Kidney (tissue), 13 donors: ENCODE measurements at regions not wholly inside any gene's neighbourhood (a gene's known extent, or its start where the extent isn't known, plus 50 kb on each side); places are given as distances from the start of the nearest gene placed in this dataset.

Source experiments
- DNase-seq, 5 donors: peaks; one replicate each; pipeline ENCODE4 v3.0.0-alpha.2; 2013 to 2020
- FAIRE-seq: peaks from 2 replicates; lab custom pipeline; 2012; peaks lifted over from hg19 to GRCh38; lab: Jason Lieb, UNC
- H3K27ac ChIP-seq, 2 donors: one replicate each; pipeline ENCODE4 v1.7.0; 2013; ENCODE audit warnings: low read depth in 2 of 2, low read length in 2 of 2, inconsistent platforms in 1 of 2
- H3K27me3 ChIP-seq: one replicate; pipeline ENCODE4 v1.7.1; 2013; ENCODE audit warnings: low read length, inconsistent platforms; ENCODE audit not compliant: control insufficient read depth, insufficient read depth
- H3K36me3 ChIP-seq, 3 donors: one replicate each; pipeline versions ENCODE4 v1.7.0 to v1.7.1; 2013; ENCODE audit warnings: low read length in 3 of 3, control low read depth in 1 of 3, inconsistent platforms in 1 of 3; ENCODE audit not compliant: insufficient read depth in 3 of 3, control insufficient read depth in 2 of 3
- H3K4me1 ChIP-seq, 3 donors: one replicate each; pipeline versions ENCODE4 v1.7.0 to v1.7.1; 2013; ENCODE audit warnings: low read length in 3 of 3, inconsistent platforms in 1 of 3, low read depth in 1 of 3; ENCODE audit not compliant: control insufficient read depth in 2 of 3, insufficient read depth in 2 of 3
- H3K4me3 ChIP-seq, 3 donors: one replicate each; pipeline versions ENCODE4 v1.7.0 to v1.8.1; 2013; ENCODE audit warnings: low read length in 3 of 3, control low read depth in 1 of 3, inconsistent platforms in 1 of 3
- H3K9ac ChIP-seq, 3 donors: one replicate each; pipeline versions ENCODE4 v1.7.0 to v1.7.1; 2013; ENCODE audit warnings: low read length in 3 of 3, control low read depth in 1 of 3, inconsistent platforms in 1 of 3
- H3K9me3 ChIP-seq, 3 donors: one replicate each; pipeline versions ENCODE4 v1.7.0 to v1.7.1; 2013; ENCODE audit warnings: low read length in 3 of 3, control low read depth in 1 of 3, inconsistent platforms in 1 of 3; ENCODE audit not compliant: control insufficient read depth in 2 of 3, insufficient read depth in 1 of 3
- CTCF ChIP-seq: IDR thresholded peaks from 3 replicates; pipeline ENCODE4 v1.5.1; 2012; ENCODE audit warnings: mild to moderate bottlenecking, moderate library complexity, borderline replicate concordance; ENCODE audit not compliant: insufficient read depth; ENCODE audit errors: extremely low read depth
- intact Hi-C: fragments of 100-400 bp; cut with DNase I; formaldehyde crosslinking; loops from one replicate; pipeline ENCODE4 v1.11.1; 2022
- donor health status: control.
- donor health status: control.
- donor health status: control.
- donor health status: control.
- donor health status: control.
- donor health status: DM: yes; HTN: yes; CAD: no.
- donor health status: Normal renal cell carcinoma (clear cell type).

DNA sequence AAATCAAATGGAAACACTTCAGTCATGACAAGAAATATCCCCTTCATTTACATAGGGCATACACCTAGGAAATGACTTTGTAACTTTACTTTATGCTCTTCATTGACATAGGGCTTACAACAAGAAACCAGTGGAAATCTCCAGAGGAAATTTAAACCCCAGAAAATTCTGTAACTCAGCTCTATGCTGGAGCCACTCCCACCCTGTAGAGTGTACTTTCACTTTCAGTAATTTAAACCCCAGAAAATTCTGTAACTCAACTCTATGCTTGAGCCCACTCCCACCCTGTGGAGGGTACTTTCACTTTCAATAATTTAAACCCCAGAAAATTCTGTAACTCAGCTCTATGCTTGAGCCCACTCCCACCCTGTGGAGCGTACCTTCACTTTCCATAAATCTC, 987.1 kb upstream of the CADM2 start:
- FAIRE-seq: no peak
- intact Hi-C loops: no loop called here
- Histone ChIP-seq H3K27me3 (no peaks in the 10 kb centered on the region), H3K9ac (no peak overlapping the region), H3K9me3 (no peaks in the 10 kb centered on the region), H3K27ac (no peak overlapping the region), H3K36me3 (no peaks in the 10 kb centered on the region), H3K4me1 (no peaks in the 10 kb centered on the region), H3K4me3 (no peak overlapping the region)
- no peak for DNase-seq
- TF ChIP-seq CTCF: no peak

- no peak for DNase-seq
- Histone ChIP-seq H3K4me3 (no peak overlapping the region), H3K9me3 (no peaks in the 10 kb centered on the region), H3K27me3 (no peaks in the 10 kb centered on the region), H3K27ac (no peak overlapping the region), H3K36me3 (no peaks in the 10 kb centered on the region), H3K4me1 (no peaks in the 10 kb centered on the region), H3K9ac (no peak overlapping the region)
- no peak for TF ChIP-seq CTCF
- no peak for FAIRE-seq
- intact Hi-C loops: no loop called here
Observed at GRCh38 chr3:84008623-84009022, 950.2 kb upstream of the CADM2 start.

GRCh38 chr3:84023842-84024241, 934.9 kb upstream of the CADM2 start:
- Histone ChIP-seq H3K9ac (no peak overlapping the region), H3K4me1 (no peaks in the 10 kb centered on the region), H3K4me3 (no peak overlapping the region), H3K36me3 (no peaks in the 10 kb centered on the region), H3K27ac (no peak overlapping the region), H3K27me3 (no peaks in the 10 kb centered on the region), H3K9me3 (no peaks in the 10 kb centered on the region)
- FAIRE-seq (no peak), DNase-seq (no peak)
- intact Hi-C loops: no loop called here
- no peak for TF ChIP-seq CTCF

GRCh38 chr3:84039099-84039498, 919.7 kb upstream of the CADM2 start:
- H3K9ac ChIP-seq: no peak overlapping the region
- no peak for DNase-seq
- no peaks in the 10 kb centered on the region for H3K4me1 ChIP-seq
- H3K36me3 ChIP-seq: no peaks in the 10 kb centered on the region
- TF ChIP-seq CTCF: no peak
- no peaks in the 10 kb centered on the region for H3K27me3 ChIP-seq
- H3K27ac ChIP-seq: no peak overlapping the region
- no peaks in the 10 kb centered on the region for H3K9me3 ChIP-seq
- intact Hi-C loops: no loop called here
- FAIRE-seq: no peak
- H3K4me3 ChIP-seq: no peak overlapping the region
